Bronchial epithelial cell (primary cell): ENCODE measurements at regions not wholly inside any gene's neighbourhood (a gene's known extent, or its start where the extent isn't known, plus 50 kb on each side); places are given as distances from the start of the nearest gene placed in this dataset.
"Not testable (repeated sequence)": the region's sequence is repeated elsewhere in the genome, so short reads cannot be mapped to it uniquely, and the experiment has no call there.

Source experiments
- DNase-seq: peaks from one replicate; pipeline ENCODE4 v3.0.0-alpha.2; 2010; ENCODE audit warnings: low read depth
- FAIRE-seq: peaks from 2 replicates; lab custom pipeline; 2011; peaks lifted over from hg19 to GRCh38; lab: Jason Lieb, UNC
- H3K27me3 ChIP-seq: 2 replicates; pipeline ENCODE4 v1.5.1; 2011; ENCODE audit warnings: low read length; ENCODE audit not compliant: control insufficient read depth, insufficient read depth
- H3K36me3 ChIP-seq: 2 replicates; pipeline ENCODE4 v1.5.1; 2011; ENCODE audit warnings: low read length; ENCODE audit not compliant: control insufficient read depth, insufficient read depth
- H3K4me3 ChIP-seq: 2 replicates; pipeline ENCODE4 v1.5.1; 2011; ENCODE audit warnings: mild to moderate bottlenecking, low read depth, low read length, control low read depth
- CTCF ChIP-seq: IDR thresholded peaks from 2 replicates; pipeline ENCODE4 v1.5.1; 2011; ENCODE audit warnings: mild to moderate bottlenecking, moderate library complexity, low read length, control low read depth, inconsistent platforms; ENCODE audit not compliant: insufficient read depth, severe bottlenecking

- Histone ChIP-seq H3K36me3 (no peaks in the 10 kb centered on the region), H3K4me3 (no peak overlapping the region), H3K27me3 (no peaks in the 10 kb centered on the region)
- no peak for TF ChIP-seq CTCF
- DNase-seq (peak; percentile 82), FAIRE-seq (no peak)
These were observed 103.5 kb upstream of the ARRDC3 start for GRCh38 chr5:91486638-91487037.

GRCh38 chr5:91484662-91485061 lies 101.5 kb upstream of the ARRDC3 start:
- no peak for TF ChIP-seq CTCF
- H3K36me3 ChIP-seq: no peaks in the 10 kb centered on the region
- no peaks in the 10 kb centered on the region for H3K27me3 ChIP-seq
- H3K4me3 ChIP-seq: no peak overlapping the region
- no peak for FAIRE-seq
- no peak for DNase-seq

- H3K4me3 ChIP-seq, DNase-seq, H3K27me3 ChIP-seq, FAIRE-seq, H3K36me3 ChIP-seq: not testable (repeated sequence)
These were observed 96.3 kb upstream of the ARRDC3 start for GRCh38 chr5:91479376-91479775.

GRCh38 chr5:91478096-91478495 lies 95.0 kb upstream of the ARRDC3 start:
- DNase-seq: no peak
- Histone ChIP-seq H3K4me3 (no peak overlapping the region), H3K27me3 (no peaks in the 10 kb centered on the region), H3K36me3 (no peaks in the 10 kb centered on the region)
- peak; percentile 28 for FAIRE-seq
- no peak for TF ChIP-seq CTCF

- H3K4me3 ChIP-seq: no peak overlapping the region
- no peaks in the 10 kb centered on the region for H3K36me3 ChIP-seq
- TF ChIP-seq CTCF: no peak
- FAIRE-seq (no peak), DNase-seq (no peak)
- no peaks in the 10 kb centered on the region for H3K27me3 ChIP-seq
These were observed 94.3 kb upstream of the ARRDC3 start for GRCh38 chr5:91477408-91477807.

- TF ChIP-seq CTCF: no peak
- H3K36me3 ChIP-seq: no peaks in the 10 kb centered on the region
- no peak overlapping the region for H3K4me3 ChIP-seq
- DNase-seq (no peak), FAIRE-seq (no peak)
- no peaks in the 10 kb centered on the region for H3K27me3 ChIP-seq
These were observed 91.1 kb upstream of the ARRDC3 start for GRCh38 chr5:91474201-91474600.
